ENCODE measurements at regions not wholly inside any gene's neighbourhood (a gene's known extent, or its start where the extent isn't known, plus 50 kb on each side); places are given as distances from the start of the nearest gene placed in this dataset.

DNA sequence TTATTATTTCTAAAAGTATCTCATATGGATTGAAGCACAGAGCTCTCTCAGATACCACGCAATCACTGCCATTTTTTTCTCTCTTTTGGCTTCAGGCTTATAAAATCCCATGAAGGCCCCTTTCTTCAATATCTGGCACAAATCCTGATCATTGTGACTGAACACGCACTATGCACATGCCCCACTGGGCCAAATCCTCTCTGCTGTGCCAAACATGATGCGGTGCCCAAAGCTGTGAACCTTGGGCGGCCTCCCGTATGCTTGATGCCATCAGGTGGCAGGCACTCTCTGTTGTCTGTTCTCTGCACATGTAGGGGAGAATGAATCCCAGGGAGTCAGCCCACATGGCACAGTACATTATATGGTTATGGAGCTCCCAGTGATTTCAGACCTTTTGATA, 375.0 kb upstream of the RGMB start:
- FAIRE-seq: no peak
- no peak for DNase-seq (ENCODE audit: insufficient read length)
- TF ChIP-seq TAF1 (IDR thresholded peaks at IDR 0.05; ENCODE audit: borderline replicate concordance, low read depth, low read length) (no peak), POLR2AphosphoS5 (IDR thresholded peaks at IDR 0.05; ENCODE audit: low read depth, low read length) (no peak), POLR2A (IDR thresholded peaks at IDR 0.05; ENCODE audit: low read depth, low read length) (no peak)

DNA sequence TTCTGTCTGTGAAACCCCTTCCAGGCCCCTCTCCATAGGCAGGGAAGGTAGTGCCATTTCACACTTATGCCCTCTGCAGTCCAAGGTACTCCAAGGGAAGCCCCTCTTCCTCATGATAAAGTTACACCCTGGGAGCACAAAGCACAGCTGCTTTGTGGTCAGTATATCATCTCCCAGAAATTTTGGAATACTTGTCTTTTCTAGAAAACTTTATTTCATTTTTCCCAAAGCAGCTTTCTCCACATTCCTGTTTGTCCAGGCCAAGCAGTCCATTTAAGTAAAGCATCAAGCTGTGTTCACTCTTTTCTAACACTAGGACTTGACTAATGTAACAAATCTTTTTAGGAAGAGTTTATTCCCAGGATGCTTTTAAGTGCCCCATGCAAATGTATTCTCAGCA, 371.8 kb upstream of the RGMB start:
- DNase-seq (ENCODE audit: insufficient read length): no peak
- TF ChIP-seq POLR2A (IDR thresholded peaks at IDR 0.05; ENCODE audit: low read depth, low read length) (no peak), TAF1 (IDR thresholded peaks at IDR 0.05; ENCODE audit: borderline replicate concordance, low read depth, low read length) (no peak)
- FAIRE-seq: no peak

DNA sequence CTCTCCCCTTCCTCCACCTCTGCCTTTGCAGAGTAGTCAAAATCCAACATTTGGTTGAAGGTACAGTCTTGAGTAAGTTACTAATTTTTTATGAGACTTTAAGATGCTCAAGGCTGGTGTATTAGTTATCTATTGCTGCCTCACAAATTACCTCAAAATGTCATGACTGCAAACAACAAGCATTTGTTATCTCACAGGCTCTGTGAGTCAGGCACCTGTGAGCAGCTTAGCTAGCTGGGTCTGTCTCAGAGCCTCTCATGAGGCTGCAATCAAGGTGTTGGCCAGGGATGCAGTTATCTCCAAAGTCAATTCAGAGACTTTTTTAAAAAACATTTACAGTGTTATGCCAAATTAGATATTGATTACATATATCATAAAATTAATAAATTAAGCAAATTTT, 371.3 kb upstream of the RGMB start:
- FAIRE-seq (no peak), DNase-seq (ENCODE audit: insufficient read length) (no peak)
- no peak for TF ChIP-seq POLR2A (IDR thresholded peaks at IDR 0.05; ENCODE audit: low read depth, low read length)
- no peak for TF ChIP-seq POLR2AphosphoS5 (IDR thresholded peaks at IDR 0.05; ENCODE audit: low read depth, low read length)
- no peak for TF ChIP-seq TAF1 (IDR thresholded peaks at IDR 0.05; ENCODE audit: borderline replicate concordance, low read depth, low read length)

DNA sequence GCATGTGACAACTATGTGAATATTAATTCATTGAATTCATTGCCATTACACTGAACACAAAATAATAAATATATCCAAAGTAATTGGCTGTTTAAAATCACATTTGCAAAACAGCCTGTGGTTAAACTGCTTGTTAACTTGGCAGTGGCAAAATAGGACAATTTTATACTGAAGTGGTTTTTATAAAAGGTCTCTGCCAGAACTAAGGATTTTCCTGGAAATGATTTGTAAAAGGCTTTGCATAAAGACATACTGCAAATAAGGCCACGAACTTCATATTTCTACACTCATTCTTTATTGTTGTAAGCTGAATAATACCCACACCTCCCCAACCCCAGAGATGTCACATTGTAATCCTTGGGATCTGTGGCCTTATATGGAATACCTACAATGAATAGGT, 370.3 kb upstream of the RGMB start:
- FAIRE-seq: no peak
- no peak for DNase-seq (ENCODE audit: insufficient read length)
- no peak for TF ChIP-seq POLR2A (IDR thresholded peaks at IDR 0.05; ENCODE audit: low read depth, low read length)
- TF ChIP-seq TAF1 (IDR thresholded peaks at IDR 0.05; ENCODE audit: borderline replicate concordance, low read depth, low read length): no peak
- no peak for TF ChIP-seq POLR2AphosphoS5 (IDR thresholded peaks at IDR 0.05; ENCODE audit: low read depth, low read length)

DNA sequence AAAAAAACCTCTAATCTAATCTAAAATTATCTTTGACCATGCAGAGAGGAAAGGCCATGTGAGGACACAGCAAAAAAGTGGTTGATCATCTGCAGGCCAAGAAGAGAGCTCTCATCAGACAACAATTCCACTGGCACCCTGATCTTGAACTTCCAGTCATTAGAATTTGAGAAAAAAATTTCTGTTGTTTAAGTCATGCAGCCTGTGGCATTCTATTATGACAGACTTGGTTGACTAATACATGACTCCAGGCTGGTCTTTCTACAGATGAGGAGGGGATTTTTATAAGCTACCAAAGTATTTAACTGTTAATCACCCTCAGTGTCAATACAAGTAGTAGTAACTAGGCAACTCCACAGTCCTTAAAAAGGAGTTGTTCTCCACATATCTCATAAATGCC, 358.5 kb upstream of the RGMB start:
- no peak for DNase-seq (ENCODE audit: insufficient read length)
- TF ChIP-seq TAF1 (IDR thresholded peaks at IDR 0.05; ENCODE audit: borderline replicate concordance, low read depth, low read length) (no peak), POLR2AphosphoS5 (IDR thresholded peaks at IDR 0.05; ENCODE audit: low read depth, low read length) (no peak), POLR2A (IDR thresholded peaks at IDR 0.05; ENCODE audit: low read depth, low read length) (no peak)

DNA sequence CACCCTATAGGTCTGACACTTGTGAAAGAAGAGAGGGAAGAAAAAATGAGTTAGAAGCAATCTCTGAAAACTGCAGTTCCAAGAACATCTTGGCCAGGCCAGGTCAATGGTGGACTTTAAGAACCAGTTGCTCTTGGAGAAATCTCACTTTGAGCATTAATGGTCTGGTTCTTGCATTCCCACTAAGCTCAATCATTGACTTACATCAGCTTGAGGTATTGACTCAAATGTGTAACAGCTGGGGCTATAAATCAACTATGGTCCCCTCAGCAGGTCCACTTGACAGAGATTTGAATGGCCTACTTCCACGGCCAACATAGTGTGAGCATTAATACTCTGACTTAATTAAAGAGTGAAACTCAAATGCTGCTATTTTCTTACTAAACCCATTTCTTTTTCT, 357.8 kb upstream of the RGMB start:
- no peak for FAIRE-seq
- TF ChIP-seq POLR2AphosphoS5 (IDR thresholded peaks at IDR 0.05; ENCODE audit: low read depth, low read length): no peak
- TF ChIP-seq TAF1 (IDR thresholded peaks at IDR 0.05; ENCODE audit: borderline replicate concordance, low read depth, low read length): no peak
- TF ChIP-seq POLR2A (IDR thresholded peaks at IDR 0.05; ENCODE audit: low read depth, low read length): no peak
- no peak for DNase-seq (ENCODE audit: insufficient read length)

More for the DNA sequence above, 358.5 kb upstream of the RGMB start:
- no peak for FAIRE-seq

DNA sequence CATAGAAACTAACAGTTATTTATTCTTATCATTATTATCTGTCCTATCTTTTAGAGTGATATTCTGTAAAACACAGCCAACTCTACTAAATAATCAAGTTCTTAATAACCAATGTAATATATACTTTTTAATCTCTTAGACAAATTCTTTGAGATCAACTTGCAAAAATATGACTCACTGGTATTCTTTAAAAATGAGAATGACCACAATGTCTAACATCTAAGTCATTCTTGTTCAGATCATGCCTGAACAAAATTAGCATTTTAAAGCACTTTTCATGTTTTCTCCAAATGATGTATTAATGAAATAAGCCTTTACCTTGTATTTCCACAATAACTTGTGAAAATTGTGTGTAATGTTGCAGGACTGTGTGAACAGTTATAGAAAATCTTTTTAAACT, 356.9 kb upstream of the RGMB start:
- FAIRE-seq (no peak), DNase-seq (ENCODE audit: insufficient read length) (no peak)
- no peak for TF ChIP-seq TAF1 (IDR thresholded peaks at IDR 0.05; ENCODE audit: borderline replicate concordance, low read depth, low read length)
- TF ChIP-seq POLR2AphosphoS5 (IDR thresholded peaks at IDR 0.05; ENCODE audit: low read depth, low read length): no peak
- TF ChIP-seq POLR2A (IDR thresholded peaks at IDR 0.05; ENCODE audit: low read depth, low read length): no peak

DNA sequence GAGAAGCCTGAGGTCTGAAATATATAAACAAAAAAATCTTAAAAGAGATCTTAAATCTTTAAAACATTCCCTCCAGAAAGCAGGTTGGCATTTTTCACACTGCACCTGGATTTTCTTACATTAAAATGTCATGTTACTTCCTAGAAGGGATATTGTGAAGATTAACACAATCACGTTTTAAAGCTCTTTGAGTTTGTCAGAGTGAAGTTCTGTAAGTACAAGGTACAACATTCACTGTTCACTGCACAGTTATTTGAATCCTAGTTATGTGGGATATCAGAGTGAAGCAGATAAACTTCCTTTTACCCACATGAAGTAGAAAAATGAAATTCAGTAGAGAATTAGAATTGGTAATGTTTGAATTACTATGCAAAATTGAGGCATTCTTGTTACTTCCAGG, 353.6 kb upstream of the RGMB start:
- TF ChIP-seq POLR2AphosphoS5 (IDR thresholded peaks at IDR 0.05; ENCODE audit: low read depth, low read length) (no peak), TAF1 (IDR thresholded peaks at IDR 0.05; ENCODE audit: borderline replicate concordance, low read depth, low read length) (no peak), POLR2A (IDR thresholded peaks at IDR 0.05; ENCODE audit: low read depth, low read length) (no peak)
- DNase-seq (ENCODE audit: insufficient read length): no peak
- FAIRE-seq: no peak

DNA sequence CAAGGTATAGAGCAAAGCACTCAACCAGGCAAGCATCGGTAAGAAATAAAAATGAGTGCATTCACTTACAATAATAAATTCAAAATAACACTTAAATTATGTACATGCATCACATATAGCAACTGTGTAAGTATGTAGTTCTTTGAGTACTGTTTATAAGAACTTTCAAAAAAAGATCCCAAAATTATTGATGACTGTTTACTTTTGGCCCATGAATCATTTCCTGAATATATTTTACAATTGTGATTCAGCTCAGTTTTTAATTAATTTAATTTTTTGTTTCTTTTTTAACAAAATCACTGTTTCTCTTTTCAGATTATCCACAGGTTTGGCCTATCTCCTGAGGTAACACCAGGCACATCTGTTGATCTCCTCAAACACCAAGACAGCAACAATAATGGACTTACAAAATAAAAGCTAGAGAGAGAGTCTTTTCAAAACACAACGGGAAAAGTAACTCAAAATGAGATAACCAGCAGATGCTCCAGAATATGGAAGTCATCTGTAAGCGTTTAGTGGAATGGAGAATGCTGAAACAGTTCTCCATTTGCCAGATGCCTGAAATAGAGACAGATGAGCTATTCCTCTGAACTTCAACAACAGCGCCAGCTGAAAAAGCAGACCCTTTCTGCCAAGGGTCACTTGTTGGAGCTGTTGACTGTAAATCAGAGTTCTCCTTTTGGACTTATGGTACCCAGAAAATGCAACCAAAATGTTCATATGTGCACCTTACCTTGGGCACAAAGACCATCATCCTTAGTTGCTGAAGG, 348.6 kb upstream of the RGMB start:
- no peak for DNase-seq (ENCODE audit: insufficient read length)
- no peak for TF ChIP-seq POLR2AphosphoS5 (IDR thresholded peaks at IDR 0.05; ENCODE audit: low read depth, low read length)
- no peak for TF ChIP-seq POLR2A (IDR thresholded peaks at IDR 0.05; ENCODE audit: low read depth, low read length)
- TF ChIP-seq TAF1 (IDR thresholded peaks at IDR 0.05; ENCODE audit: borderline replicate concordance, low read depth, low read length): no peak
- FAIRE-seq: no peak

DNA sequence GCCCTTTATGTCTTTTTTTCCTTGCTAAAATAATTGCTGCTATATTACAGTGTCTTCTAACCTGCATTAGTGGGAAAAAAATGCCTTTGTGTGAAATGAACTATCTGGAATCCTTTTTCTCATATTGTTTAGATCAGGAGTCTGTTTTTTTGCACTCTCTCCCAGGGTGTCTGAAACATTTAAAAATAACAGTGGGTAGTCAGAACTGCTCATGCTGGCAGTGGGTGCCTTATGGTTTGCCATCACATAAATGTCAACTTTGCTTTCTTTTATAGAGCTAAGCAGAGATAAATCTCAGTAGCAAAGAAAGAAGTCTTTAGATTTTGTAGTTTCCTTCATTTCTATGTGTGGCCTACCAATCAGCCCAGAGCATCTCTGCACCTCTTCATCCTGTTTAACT, 347.8 kb upstream of the RGMB start:
- DNase-seq (ENCODE audit: insufficient read length): no peak
- TF ChIP-seq POLR2A (IDR thresholded peaks at IDR 0.05; ENCODE audit: low read depth, low read length) (no peak), TAF1 (IDR thresholded peaks at IDR 0.05; ENCODE audit: borderline replicate concordance, low read depth, low read length) (no peak), POLR2AphosphoS5 (IDR thresholded peaks at IDR 0.05; ENCODE audit: low read depth, low read length) (no peak)
- FAIRE-seq: no peak

DNA sequence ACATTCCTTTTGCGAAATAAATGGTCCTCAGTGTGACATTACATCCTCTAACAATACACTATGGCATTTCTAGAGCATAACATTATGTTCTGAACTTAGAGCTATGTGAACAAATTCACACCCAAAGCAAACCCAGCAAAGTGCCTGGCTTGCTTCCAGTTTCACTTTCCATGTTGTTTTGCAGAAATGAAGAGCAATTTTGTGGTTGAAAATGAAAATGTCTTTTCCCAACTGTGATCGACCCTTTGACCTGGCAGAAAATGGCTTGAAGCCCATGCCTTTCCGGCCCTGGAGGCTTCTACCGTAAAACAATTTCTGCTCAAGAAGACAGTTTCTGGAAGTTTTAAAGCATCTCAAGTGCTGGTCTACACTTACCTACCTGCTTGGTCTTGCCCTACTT, 344.7 kb upstream of the RGMB start:
- DNase-seq (ENCODE audit: insufficient read length): no peak
- FAIRE-seq: no peak
- no peak for TF ChIP-seq POLR2A (IDR thresholded peaks at IDR 0.05; ENCODE audit: low read depth, low read length)
- TF ChIP-seq TAF1 (IDR thresholded peaks at IDR 0.05; ENCODE audit: borderline replicate concordance, low read depth, low read length): no peak
- TF ChIP-seq POLR2AphosphoS5 (IDR thresholded peaks at IDR 0.05; ENCODE audit: low read depth, low read length): no peak

DNA sequence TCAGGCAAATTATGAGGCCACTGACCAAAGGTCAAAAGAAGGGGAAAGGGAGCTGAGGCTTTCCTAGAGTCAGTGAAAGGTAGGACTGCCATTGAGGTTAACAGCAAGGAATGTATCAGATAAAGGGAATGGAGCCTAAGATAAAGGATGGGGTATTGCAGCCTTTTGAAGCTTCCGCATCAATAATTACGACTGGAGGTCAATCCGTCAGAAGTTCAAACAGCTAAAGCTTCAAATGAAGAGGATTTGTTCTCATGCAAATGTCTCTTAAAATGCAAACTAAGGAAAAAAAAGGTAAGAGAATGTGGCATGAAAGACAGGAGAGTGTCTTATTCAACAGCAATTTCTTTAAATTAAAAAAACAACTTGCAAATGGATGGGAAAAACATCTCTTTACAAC, 341.1 kb upstream of the RGMB start:
- FAIRE-seq (no peak), DNase-seq (ENCODE audit: insufficient read length) (no peak)
- TF ChIP-seq TAF1 (IDR thresholded peaks at IDR 0.05; ENCODE audit: borderline replicate concordance, low read depth, low read length): no peak
- no peak for TF ChIP-seq POLR2AphosphoS5 (IDR thresholded peaks at IDR 0.05; ENCODE audit: low read depth, low read length)
- TF ChIP-seq POLR2A (IDR thresholded peaks at IDR 0.05; ENCODE audit: low read depth, low read length): no peak

Measured in GM12892 (cell line).